HG02759 (cell line): ENCODE measurements at regions not wholly inside any gene's neighbourhood (a gene's known extent, or its start where the extent isn't known, plus 50 kb on each side); places are given as distances from the start of the nearest gene placed in this dataset.

Source experiments
- ATAC-seq: cut with Tn5 transposase; IDR thresholded peaks from one replicate; pipeline ENCODE4 v1.9.1; 2021; ENCODE audit warnings: mild to moderate bottlenecking, moderate library complexity; ENCODE audit not compliant: unreplicated experiment

DNA sequence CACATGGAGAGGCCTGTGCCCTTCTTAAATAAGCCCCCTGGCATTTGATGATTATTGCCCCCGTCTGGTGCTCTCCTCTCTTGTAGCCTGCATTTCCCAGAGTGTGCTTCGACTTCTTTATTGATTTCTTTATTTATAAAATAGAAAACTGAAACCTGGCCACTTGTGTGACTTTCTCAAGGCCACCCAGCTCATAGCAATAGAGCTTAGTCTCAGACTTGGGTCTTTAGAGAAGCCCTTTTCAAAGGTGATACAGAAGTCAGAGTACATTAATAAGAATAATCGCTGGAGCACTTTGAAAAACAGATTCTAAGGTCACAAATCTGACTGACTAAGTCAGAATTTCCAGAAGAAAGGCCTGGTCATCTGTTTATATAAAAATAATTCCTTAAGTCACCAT, 86.6 kb downstream of the NOC3L start:
- ATAC-seq: no peak

- no peak for ATAC-seq
Measured at GRCh38 chr10:94277450-94277849, 85.3 kb downstream of the NOC3L start.

GRCh38 chr10:94279835-94280709, 82.7 kb downstream of the NOC3L start:
- ATAC-seq: peak; percentile 82

- no peak for ATAC-seq
Measured at GRCh38 chr10:94281654-94282053, 81.1 kb downstream of the NOC3L start.

GRCh38 chr10:94282369-94282768, 80.4 kb downstream of the NOC3L start:
- ATAC-seq: no peak
